ENCODE measurements at regions not wholly inside any gene's neighbourhood (a gene's known extent, or its start where the extent isn't known, plus 50 kb on each side); places are given as distances from the start of the nearest gene placed in this dataset.

- DNase-seq (ENCODE audit: extremely low read depth, low read depth) = no peak
- no peak for TF ChIP-seq CTCF (IDR thresholded peaks at IDR 0.05; ENCODE audit: low read depth, low read length, missing control alignments)
- H3K4me3 ChIP-seq (replicated peaks; ENCODE audit: low read depth, low read length) = no peak overlapping the region
These were observed 62.9 kb upstream of the PGRMC2 start for GRCh38 chr4:128350449-128351045.

GRCh38 chr4:128349921-128350320 is 62.3 kb upstream of the PGRMC2 start:
- peak; percentile 72 for DNase-seq (ENCODE audit: extremely low read depth, low read depth)
- H3K4me3 ChIP-seq (replicated peaks; ENCODE audit: low read depth, low read length) = no peak overlapping the region
- TF ChIP-seq CTCF (IDR thresholded peaks at IDR 0.05; ENCODE audit: low read depth, low read length, missing control alignments) = no peak

GRCh38 chr4:128347930-128348660 is 60.5 kb upstream of the PGRMC2 start:
- H3K4me3 ChIP-seq (replicated peaks; ENCODE audit: low read depth, low read length) = no peak overlapping the region
- no peak for TF ChIP-seq CTCF (IDR thresholded peaks at IDR 0.05; ENCODE audit: low read depth, low read length, missing control alignments)
- no peak for DNase-seq (ENCODE audit: extremely low read depth, low read depth)

- no peak for DNase-seq (ENCODE audit: extremely low read depth, low read depth)
- H3K4me3 ChIP-seq (replicated peaks; ENCODE audit: low read depth, low read length) = no peak overlapping the region
- TF ChIP-seq CTCF (IDR thresholded peaks at IDR 0.05; ENCODE audit: low read depth, low read length, missing control alignments) = no peak
These were observed 59.7 kb upstream of the PGRMC2 start for GRCh38 chr4:128347175-128347868.

- no peak for DNase-seq (ENCODE audit: extremely low read depth, low read depth)
- H3K4me3 ChIP-seq (replicated peaks; ENCODE audit: low read depth, low read length) = no peak overlapping the region
- no peak for TF ChIP-seq CTCF (IDR thresholded peaks at IDR 0.05; ENCODE audit: low read depth, low read length, missing control alignments)
These were observed 58.6 kb upstream of the PGRMC2 start for GRCh38 chr4:128346054-128346716.

GRCh38 chr4:128345650-128346049 is 58.0 kb upstream of the PGRMC2 start:
- no peak for TF ChIP-seq CTCF (IDR thresholded peaks at IDR 0.05; ENCODE audit: low read depth, low read length, missing control alignments)
- no peak overlapping the region for H3K4me3 ChIP-seq (replicated peaks; ENCODE audit: low read depth, low read length)
- DNase-seq (ENCODE audit: extremely low read depth, low read depth) = no peak

Data from HFF-Myc (cell line).